HG03066 (cell line): ENCODE measurements at regions not wholly inside any gene's neighbourhood (a gene's known extent, or its start where the extent isn't known, plus 50 kb on each side); places are given as distances from the start of the nearest gene placed in this dataset.
A peak's percentile ranks its signal among the peaks of the same experiment; 100 is the strongest.
"Not testable (repeated sequence)": the region's sequence is repeated elsewhere in the genome, so short reads cannot be mapped to it uniquely, and the experiment has no call there.

Experiments
- ATAC-seq: cut with Tn5 transposase; IDR thresholded peaks from one replicate; pipeline ENCODE4 v1.9.1; 2021; ENCODE audit warnings: low read depth; ENCODE audit not compliant: unreplicated experiment

- ATAC-seq = not testable (repeated sequence)
Observed at GRCh38 chrY:18393633-18394032, 152.9 kb upstream of the HSFY1 start.

- ATAC-seq = not testable (repeated sequence)
Observed at GRCh38 chrY:18420846-18421245, 125.7 kb upstream of the HSFY1 start.

GRCh38 chrY:18421457-18421856 is 125.1 kb upstream of the HSFY1 start:
- not testable (repeated sequence) for ATAC-seq

GRCh38 chrY:18423970-18424608 is 122.4 kb upstream of the HSFY1 start:
- ATAC-seq = not testable (repeated sequence)

GRCh38 chrY:18433540-18433939 is 113.0 kb upstream of the HSFY1 start:
- not testable (repeated sequence) for ATAC-seq

GRCh38 chrY:18445853-18446252 is 100.7 kb upstream of the HSFY1 start:
- peak; percentile 85 for ATAC-seq

GRCh38 chrY:18452815-18453214 is 93.7 kb upstream of the HSFY1 start:
- not testable (repeated sequence) for ATAC-seq

GRCh38 chrY:18459136-18459535 is 87.4 kb upstream of the HSFY1 start:
- not testable (repeated sequence) for ATAC-seq

GRCh38 chrY:18461211-18461911 is 85.2 kb upstream of the HSFY1 start:
- not testable (repeated sequence) for ATAC-seq

- ATAC-seq = not testable (repeated sequence)
Observed at GRCh38 chrY:18464812-18465211, 81.7 kb upstream of the HSFY1 start.

- not testable (repeated sequence) for ATAC-seq
Observed at GRCh38 chrY:18466661-18467060, 79.9 kb upstream of the HSFY1 start.

GRCh38 chrY:18483354-18483753 is 63.2 kb upstream of the HSFY1 start:
- ATAC-seq = not testable (repeated sequence)
